Naive B cell (primary cell): ENCODE measurements at regions not wholly inside any gene's neighbourhood (a gene's known extent, or its start where the extent isn't known, plus 50 kb on each side); places are given as distances from the start of the nearest gene placed in this dataset.
"Not testable (repeated sequence)": the region's sequence is repeated elsewhere in the genome, so short reads cannot be mapped to it uniquely, and the experiment has no call there.

Experiments
- ATAC-seq, 2 donors: fragments of 150-1000 bp; cut with Tn5 transposase; 2 replicates each; pipeline ENCODE4 v1.10.0; 2021; ENCODE audit warnings: low read depth in 2 of 2, mild to moderate bottlenecking in 2 of 2, moderate library complexity in 2 of 2
- DNase-seq: peaks from one replicate; pipeline ENCODE4 v3.0.0; 2022
- H3K27ac Mint-ChIP-seq, 6 donors: one replicate each; pipeline ENCODE4 v1.8.0; 2020 to 2022; ENCODE audit warnings: mild to moderate bottlenecking in 6 of 6, mixed read lengths in 6 of 6, moderate library complexity in 5 of 6, inconsistent platforms in 2 of 6
- H3K27me3 Mint-ChIP-seq, 3 donors: one replicate each; pipeline ENCODE4 v1.8.0; 2021 to 2022; ENCODE audit warnings: mixed read lengths in 3 of 3, mild to moderate bottlenecking in 1 of 3
- H3K36me3 Mint-ChIP-seq, 2 donors: one replicate each; pipeline ENCODE4 v1.8.0; 2020 to 2022; ENCODE audit warnings: mixed read lengths in 2 of 2, inconsistent platforms in 1 of 2, mild to moderate bottlenecking in 1 of 2
- H3K4me1 Mint-ChIP-seq, 3 donors: one replicate each; pipeline ENCODE4 v1.8.0; 2020 to 2022; ENCODE audit warnings: mixed read lengths in 3 of 3, inconsistent platforms in 1 of 3, mild to moderate bottlenecking in 1 of 3, moderate library complexity in 1 of 3
- H3K4me3 Mint-ChIP-seq, 8 donors: one replicate each; pipeline ENCODE4 v1.8.0; 2020 to 2022; ENCODE audit warnings: mild to moderate bottlenecking in 8 of 8, mixed read lengths in 8 of 8, moderate library complexity in 8 of 8, inconsistent platforms in 2 of 8
- H3K9me3 Mint-ChIP-seq, 7 donors: one replicate each; pipeline ENCODE4 v1.8.0; 2020 to 2022; ENCODE audit warnings: mixed read lengths in 7 of 7, mild to moderate bottlenecking in 5 of 7, inconsistent platforms in 2 of 7, moderate library complexity in 1 of 7

DNA sequence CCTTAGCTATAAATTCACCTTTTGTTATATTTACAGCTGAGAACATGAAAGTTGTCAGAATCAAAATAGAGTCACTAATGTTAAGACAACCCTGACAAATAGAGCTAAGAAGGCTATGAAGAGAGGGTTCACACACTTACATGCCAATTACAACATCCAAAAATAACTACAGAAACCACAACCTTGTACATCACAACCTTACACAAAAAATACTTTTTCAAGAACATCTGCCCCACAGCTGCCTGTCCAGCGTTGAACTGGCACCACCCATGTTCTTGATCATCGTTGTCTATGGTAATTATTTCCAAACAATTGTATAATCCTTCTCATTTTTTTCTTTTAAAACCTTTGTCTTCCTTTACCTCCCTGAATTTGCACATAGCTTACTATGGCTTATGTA, 231.2 kb upstream of the FKBP1C start:
- Mint-ChIP-seq H3K9me3 (peaks cover 0 to 8% (median 4%) of the 10 kb centered on the region in 7 donors), H3K4me1 (no peaks in the 10 kb centered on the region), H3K36me3 (no peaks in the 10 kb centered on the region), H3K4me3 (no peak overlapping the region), H3K27ac (no peak overlapping the region), H3K27me3 (no peaks in the 10 kb centered on the region)
- ATAC-seq, result no peak
- DNase-seq, result no peak

DNA sequence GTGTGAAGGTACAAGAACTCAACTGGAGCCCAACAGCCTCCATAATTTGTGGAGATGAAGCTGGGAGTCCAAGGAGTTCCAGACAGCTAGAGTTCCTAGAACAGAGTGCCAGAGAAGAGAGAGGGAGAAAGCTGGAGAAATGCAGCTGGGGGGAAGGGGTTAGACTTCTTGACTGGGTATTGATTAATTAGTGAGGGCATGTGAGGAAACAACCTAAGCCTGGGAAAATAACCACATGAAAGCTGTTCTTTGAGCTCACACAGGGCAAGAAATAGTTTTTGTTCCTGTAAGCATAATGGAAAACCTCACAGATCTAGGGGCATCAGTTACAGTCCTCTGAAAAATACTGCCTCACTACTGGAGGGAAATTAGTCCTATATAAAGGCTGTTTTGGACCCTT, 230.5 kb upstream of the FKBP1C start:
- H3K4me3 Mint-ChIP-seq, result no peak overlapping the region
- DNase-seq (no peak), ATAC-seq (no peak)
- H3K27me3 Mint-ChIP-seq, result no peaks in the 10 kb centered on the region
- peaks cover 0 to 8% (median 4%) of the 10 kb centered on the region in 7 donors for H3K9me3 Mint-ChIP-seq
- no peaks in the 10 kb centered on the region for H3K36me3 Mint-ChIP-seq
- no peaks in the 10 kb centered on the region for H3K4me1 Mint-ChIP-seq
- no peak overlapping the region for H3K27ac Mint-ChIP-seq

DNA sequence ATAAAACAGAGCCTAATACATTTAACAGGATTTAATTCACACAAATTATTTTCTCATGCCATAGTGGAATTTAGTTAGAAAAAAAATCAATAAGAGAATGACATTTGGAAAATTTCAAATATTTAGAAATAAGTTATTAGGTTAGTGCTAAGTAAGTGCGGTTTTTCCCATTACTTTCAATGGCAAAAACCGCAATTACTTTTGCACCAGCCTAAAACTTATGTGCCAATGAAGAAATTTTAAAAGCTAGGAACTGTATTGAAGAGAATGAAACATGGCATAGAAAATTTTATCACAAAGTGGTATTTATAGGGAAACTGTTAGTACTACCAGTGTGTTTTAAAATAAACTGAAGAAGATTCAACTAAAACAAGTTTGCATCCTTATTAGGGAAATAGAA, 228.3 kb upstream of the FKBP1C start:
- Mint-ChIP-seq H3K9me3 (peaks cover 0 to 18% (median 4%) of the 10 kb centered on the region in 7 donors), H3K36me3 (no peaks in the 10 kb centered on the region), H3K4me3 (no peak overlapping the region), H3K4me1 (no peaks in the 10 kb centered on the region), H3K27me3 (no peaks in the 10 kb centered on the region), H3K27ac (no peak overlapping the region)
- ATAC-seq (no peak), DNase-seq (no peak)

DNA sequence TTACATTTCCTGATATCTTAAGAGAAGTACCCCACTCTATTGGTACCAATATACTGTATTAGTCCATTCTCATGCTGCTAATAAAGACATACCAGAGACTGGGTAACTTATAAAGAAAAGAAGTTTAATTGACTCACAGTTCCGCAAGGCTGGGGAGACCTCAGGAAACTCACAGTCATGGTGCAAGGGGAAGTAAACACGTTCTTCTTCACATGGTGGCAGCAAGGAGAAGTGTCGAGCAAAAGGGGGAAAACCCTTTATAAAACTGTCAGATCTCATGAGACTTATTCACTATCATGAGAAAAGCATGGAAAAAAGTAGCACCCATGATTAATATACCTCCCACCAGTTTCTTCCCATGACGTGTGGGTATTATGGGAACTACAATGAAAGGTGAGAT, 219.6 kb upstream of the FKBP1C start:
- H3K4me1 Mint-ChIP-seq, DNase-seq, H3K27ac Mint-ChIP-seq, H3K36me3 Mint-ChIP-seq, H3K27me3 Mint-ChIP-seq, H3K4me3 Mint-ChIP-seq, ATAC-seq: not testable (repeated sequence)
- peaks cover 4 to 16% (median 9%) of the 10 kb centered on the region in 7 donors for H3K9me3 Mint-ChIP-seq

DNA sequence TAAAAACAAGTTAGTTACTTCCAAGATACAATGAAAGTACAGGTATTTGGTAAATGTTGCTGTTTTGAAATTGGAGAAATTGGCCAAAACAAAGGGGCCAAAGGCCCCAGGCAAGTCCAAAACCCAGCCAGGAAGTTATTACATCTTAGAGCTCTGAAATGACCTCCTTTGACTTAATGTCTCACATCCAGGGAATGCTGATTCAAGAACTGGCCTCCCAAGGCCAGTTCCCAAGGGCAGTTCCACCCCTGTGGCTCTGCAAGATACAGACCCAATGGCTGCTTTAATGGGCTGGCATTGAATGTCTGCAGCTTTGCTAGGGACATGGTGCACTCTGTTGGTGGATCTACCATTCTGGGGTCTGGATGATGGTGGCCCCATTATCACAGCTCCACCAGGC, 217.3 kb upstream of the FKBP1C start:
- H3K36me3 Mint-ChIP-seq, result no peaks in the 10 kb centered on the region
- peaks cover 0 to 9% (median 4%) of the 10 kb centered on the region in 7 donors for H3K9me3 Mint-ChIP-seq
- no peaks in the 10 kb centered on the region for H3K4me1 Mint-ChIP-seq
- H3K27ac Mint-ChIP-seq, result no peak overlapping the region
- no peak for DNase-seq
- H3K27me3 Mint-ChIP-seq, result no peaks in the 10 kb centered on the region
- ATAC-seq, result no peak
- no peak overlapping the region for H3K4me3 Mint-ChIP-seq

DNA sequence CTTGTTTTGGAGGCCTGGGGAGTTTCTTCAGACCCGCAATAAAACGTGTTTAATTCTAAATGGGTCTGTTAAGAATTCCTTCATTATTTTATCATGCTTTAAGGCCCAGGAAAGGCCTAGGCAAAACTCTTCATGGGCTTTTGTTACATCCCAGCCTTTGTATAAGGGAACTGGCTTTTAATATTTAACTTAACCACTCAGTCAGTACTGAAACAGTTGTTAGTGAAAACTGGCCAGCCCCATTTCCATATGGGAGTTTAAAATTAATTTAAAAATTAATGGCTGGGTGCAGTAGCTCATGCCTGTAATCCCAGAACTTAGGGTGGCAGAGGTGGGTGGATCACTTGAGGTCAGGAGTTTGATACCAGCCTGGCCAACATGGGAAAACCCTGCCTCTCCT, 213.2 kb upstream of the FKBP1C start:
- DNase-seq (no peak), ATAC-seq (no peak)
- peaks cover 0 to 6% (median 0%) of the 10 kb centered on the region in 7 donors for H3K9me3 Mint-ChIP-seq
- H3K4me1 Mint-ChIP-seq, result no peaks in the 10 kb centered on the region
- H3K27ac Mint-ChIP-seq, result no peak overlapping the region
- no peaks in the 10 kb centered on the region for H3K36me3 Mint-ChIP-seq
- H3K4me3 Mint-ChIP-seq, result no peak overlapping the region
- H3K27me3 Mint-ChIP-seq, result no peaks in the 10 kb centered on the region

DNA sequence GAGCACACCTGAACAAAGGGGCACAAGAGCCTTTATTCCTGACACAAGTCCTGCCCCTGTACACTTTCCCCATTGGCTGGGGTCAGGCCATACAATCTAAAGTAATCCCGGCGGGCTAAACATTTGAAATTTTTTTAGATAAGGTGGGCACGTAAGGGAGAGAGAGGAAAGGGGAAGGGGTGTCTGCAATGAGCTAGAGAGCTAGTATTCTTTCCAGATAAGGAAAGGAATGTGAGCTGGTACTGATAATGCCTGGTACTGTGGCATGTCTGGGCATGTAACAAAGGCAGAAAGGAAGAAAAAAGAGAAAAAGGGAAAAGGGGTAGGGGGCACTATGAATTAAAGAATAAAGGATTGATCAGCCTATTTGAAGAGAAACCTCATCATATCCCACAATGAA, 212.0 kb upstream of the FKBP1C start:
- not testable (repeated sequence) for H3K9me3 Mint-ChIP-seq, H3K27ac Mint-ChIP-seq, ATAC-seq, H3K4me3 Mint-ChIP-seq, DNase-seq, H3K27me3 Mint-ChIP-seq, H3K4me1 Mint-ChIP-seq, H3K36me3 Mint-ChIP-seq

DNA sequence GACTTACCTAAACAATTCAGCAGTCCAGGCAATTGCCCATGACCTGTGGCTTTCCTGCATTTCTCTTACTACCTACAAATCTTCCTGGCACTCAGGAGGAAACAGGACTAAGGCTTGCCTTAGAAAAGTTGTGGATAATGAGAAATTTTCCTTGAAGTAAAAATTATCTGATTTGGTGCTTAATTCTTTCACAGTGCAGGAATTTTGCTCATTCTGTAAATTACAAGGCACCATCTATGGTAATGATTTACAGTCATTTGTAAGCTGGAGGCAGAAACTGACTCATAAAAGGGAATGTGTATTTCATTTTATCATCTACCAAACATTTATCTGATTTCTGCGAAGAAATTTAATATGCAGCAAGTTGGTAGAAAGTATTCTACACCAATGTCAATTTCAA, 211.5 kb upstream of the FKBP1C start:
- Mint-ChIP-seq H3K4me1 (no peaks in the 10 kb centered on the region), H3K36me3 (no peaks in the 10 kb centered on the region), H3K9me3 (peaks cover 0 to 6% (median 0%) of the 10 kb centered on the region in 7 donors), H3K4me3 (no peak overlapping the region), H3K27ac (no peak overlapping the region), H3K27me3 (no peaks in the 10 kb centered on the region)
- ATAC-seq, result no peak
- DNase-seq, result no peak

DNA sequence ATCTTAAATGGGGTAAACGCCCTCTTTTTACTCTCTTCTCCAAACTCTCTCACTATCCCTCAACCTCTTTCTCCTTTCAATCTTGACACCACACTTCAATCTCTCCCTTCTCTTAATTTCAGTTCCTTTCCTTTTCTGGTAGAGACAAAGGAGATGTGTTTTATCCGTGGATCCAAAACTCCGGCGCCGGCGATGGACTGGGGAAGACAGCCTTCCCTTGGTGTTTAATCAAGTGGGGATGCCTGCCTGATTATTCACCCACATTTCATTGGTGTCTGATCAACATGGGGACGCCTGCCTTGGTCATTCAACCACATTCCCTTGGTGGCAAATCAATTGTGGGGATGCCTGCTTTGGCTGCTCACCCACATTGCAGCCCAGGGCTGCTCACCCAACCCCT, 205.3 kb upstream of the FKBP1C start:
- H3K4me1 Mint-ChIP-seq, H3K4me3 Mint-ChIP-seq: not testable (repeated sequence)

DNA sequence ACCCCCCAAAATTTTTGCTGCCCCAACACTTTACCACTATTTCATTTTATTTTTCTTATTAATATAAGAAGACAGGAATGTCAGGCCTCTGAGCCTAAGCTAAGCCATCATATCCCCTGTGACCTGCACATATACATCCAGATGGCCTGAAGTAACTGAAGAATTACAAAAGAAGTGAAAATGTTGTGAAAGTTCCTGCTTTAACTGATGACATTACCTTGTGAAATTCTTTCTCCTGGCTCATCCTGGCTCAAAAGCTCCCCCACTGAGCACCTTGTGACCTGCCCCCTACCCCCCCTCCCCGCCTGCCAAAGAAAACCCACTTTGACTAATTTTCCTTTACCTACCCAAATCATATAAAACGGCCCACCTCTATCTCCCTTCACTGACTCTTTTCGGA, 200.3 kb upstream of the FKBP1C start:
- not testable (repeated sequence) for DNase-seq, ATAC-seq, H3K4me1 Mint-ChIP-seq, H3K4me3 Mint-ChIP-seq, H3K27ac Mint-ChIP-seq, H3K36me3 Mint-ChIP-seq, H3K27me3 Mint-ChIP-seq
- H3K9me3 Mint-ChIP-seq, result peaks cover 0 to 11% (median 2%) of the 10 kb centered on the region in 7 donors

More for the DNA sequence above, 205.3 kb upstream of the FKBP1C start:
- DNase-seq, H3K36me3 Mint-ChIP-seq, ATAC-seq, H3K27ac Mint-ChIP-seq, H3K27me3 Mint-ChIP-seq: not testable (repeated sequence)
- H3K9me3 Mint-ChIP-seq, result peaks cover 0 to 15% (median 3%) of the 10 kb centered on the region in 7 donors

DNA sequence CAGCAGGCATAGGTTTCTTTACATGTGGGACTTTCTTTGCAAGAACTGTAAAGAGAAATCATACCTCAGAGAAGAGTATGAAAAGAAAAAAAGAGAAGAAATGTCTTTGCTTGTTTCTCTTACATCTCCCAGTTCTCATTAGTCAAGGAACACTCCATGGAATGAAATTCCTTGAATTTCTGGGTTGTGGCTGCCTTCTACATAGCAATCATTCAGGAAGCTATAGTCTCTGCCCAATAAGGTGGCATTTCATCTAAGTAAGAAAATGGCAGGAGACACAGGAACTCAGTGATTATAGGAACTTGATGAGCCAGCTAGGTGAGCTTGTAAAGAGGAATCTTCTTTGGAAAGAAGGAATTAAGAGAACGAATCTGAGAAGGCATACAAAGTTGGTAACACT, 197.0 kb upstream of the FKBP1C start:
- no peak overlapping the region for H3K4me3 Mint-ChIP-seq
- H3K9me3 Mint-ChIP-seq, result peaks cover 0 to 2% (median 0%) of the 10 kb centered on the region in 7 donors
- DNase-seq, result no peak
- H3K27me3 Mint-ChIP-seq, result no peaks in the 10 kb centered on the region
- H3K36me3 Mint-ChIP-seq, result no peaks in the 10 kb centered on the region
- no peaks in the 10 kb centered on the region for H3K4me1 Mint-ChIP-seq
- no peak for ATAC-seq
- no peak overlapping the region for H3K27ac Mint-ChIP-seq

DNA sequence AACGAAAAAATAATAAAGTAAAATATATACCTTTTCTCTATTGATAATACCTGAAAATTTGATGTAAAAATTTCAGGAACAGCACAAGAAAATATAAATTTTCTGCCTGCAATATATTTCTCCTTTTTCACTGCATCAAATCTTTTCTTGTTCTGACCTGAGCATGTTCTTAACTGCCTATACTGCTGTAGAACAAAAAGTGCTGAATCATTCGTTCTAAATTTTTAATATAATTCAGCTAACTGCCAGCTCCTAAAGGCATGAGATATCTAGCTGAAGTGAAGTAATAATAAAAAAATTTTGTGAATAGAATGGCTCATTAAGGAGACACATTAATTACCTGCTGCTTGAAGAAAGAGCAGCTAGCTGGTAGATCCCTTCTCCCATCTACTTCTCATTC, 188.6 kb upstream of the FKBP1C start:
- H3K4me3 Mint-ChIP-seq, result no peak overlapping the region
- H3K27ac Mint-ChIP-seq, result no peak overlapping the region
- no peaks in the 10 kb centered on the region for H3K27me3 Mint-ChIP-seq
- peaks cover 0 to 3% (median 0%) of the 10 kb centered on the region in 7 donors for H3K9me3 Mint-ChIP-seq
- no peaks in the 10 kb centered on the region for H3K4me1 Mint-ChIP-seq
- H3K36me3 Mint-ChIP-seq, result no peaks in the 10 kb centered on the region
- ATAC-seq (no peak), DNase-seq (no peak)

DNA sequence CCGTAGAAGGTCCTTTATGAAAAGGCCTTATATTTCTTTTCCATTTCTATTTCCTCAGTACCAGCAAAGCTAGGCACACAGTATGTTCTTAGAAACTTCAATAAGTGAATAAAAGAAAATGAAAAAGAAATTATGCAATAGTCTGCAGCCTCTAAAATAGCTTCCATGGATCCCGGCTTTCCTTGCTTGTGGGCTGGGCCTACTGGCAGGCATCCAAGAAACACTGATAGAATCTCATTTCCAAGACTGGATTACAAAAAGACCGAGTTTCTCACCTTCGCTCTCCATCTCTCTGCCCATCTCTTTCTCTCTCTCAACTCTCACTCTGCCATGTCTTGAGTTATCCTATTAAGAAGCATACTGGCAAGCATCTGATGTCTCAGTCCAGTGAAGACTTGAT, 187.5 kb upstream of the FKBP1C start:
- Mint-ChIP-seq H3K9me3 (peaks cover 0 to 3% (median 0%) of the 10 kb centered on the region in 7 donors), H3K27me3 (no peaks in the 10 kb centered on the region), H3K27ac (no peak overlapping the region), H3K4me1 (no peaks in the 10 kb centered on the region), H3K36me3 (no peaks in the 10 kb centered on the region), H3K4me3 (no peak overlapping the region)
- ATAC-seq (no peak), DNase-seq (no peak)

DNA sequence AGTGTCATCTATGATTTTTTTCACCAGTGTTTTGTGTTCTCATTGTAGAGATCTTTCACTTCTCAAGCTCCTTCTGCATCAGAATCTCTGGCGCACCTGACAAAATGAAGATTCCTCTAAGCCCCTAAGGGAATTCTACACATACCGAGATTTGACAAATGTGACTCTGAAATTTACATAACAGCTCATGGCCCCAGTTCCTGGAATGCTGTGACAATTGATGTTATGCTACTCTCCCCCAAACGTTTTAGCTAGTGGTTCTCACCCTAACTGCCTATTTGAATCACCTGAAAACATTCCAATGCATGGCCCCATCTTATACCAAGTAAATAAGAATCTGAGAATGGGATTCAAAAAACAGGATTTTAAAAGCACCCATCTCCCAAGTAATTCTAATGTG, 162.1 kb upstream of the FKBP1C start:
- H3K9me3 Mint-ChIP-seq, result peaks cover 0 to 11% (median 3%) of the 10 kb centered on the region in 7 donors
- no peak overlapping the region for H3K27ac Mint-ChIP-seq
- no peaks in the 10 kb centered on the region for H3K4me1 Mint-ChIP-seq
- no peaks in the 10 kb centered on the region for H3K36me3 Mint-ChIP-seq
- DNase-seq (no peak), ATAC-seq (no peak)
- H3K4me3 Mint-ChIP-seq, result no peak overlapping the region
- H3K27me3 Mint-ChIP-seq, result no peaks in the 10 kb centered on the region

DNA sequence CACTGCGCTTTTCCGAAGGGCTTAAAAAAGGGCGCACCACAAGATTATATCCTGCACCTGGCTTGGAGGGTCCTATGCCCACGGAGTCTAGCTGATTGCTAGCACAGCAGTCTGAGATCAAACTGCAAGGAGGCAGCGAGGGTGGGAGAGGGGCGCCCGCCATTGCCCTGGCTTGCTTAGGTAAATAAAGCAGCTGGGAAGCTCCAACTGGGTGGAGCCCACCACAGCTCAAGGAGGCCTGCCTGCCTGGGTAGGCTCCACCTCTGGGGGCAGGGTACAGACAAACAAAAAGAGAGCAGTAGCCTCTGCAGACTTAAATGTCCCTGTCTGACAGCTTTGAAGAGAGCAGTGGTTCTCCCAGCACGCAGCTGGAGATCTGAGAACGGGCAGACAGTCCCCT, 158.1 kb upstream of the FKBP1C start:
- H3K4me1 Mint-ChIP-seq, ATAC-seq, H3K36me3 Mint-ChIP-seq, H3K27ac Mint-ChIP-seq, DNase-seq, H3K4me3 Mint-ChIP-seq, H3K27me3 Mint-ChIP-seq: not testable (repeated sequence)
- peaks cover 0 to 11% (median 7%) of the 10 kb centered on the region in 7 donors for H3K9me3 Mint-ChIP-seq
